OCI-LY7 (cell line): ENCODE measurements at regions not wholly inside any gene's neighbourhood (a gene's known extent, or its start where the extent isn't known, plus 50 kb on each side); places are given as distances from the start of the nearest gene placed in this dataset.
"Not testable (repeated sequence)": the region's sequence is repeated elsewhere in the genome, so short reads cannot be mapped to it uniquely, and the experiment has no call there.

Source experiments
- BruUV-seq: library from RNA; stranded (reverse); fragments of 400-500 nt; replicated peaks from 2 replicates; lab custom pipeline; 2021; lab: Mats Ljungman, UMichigan
- CTCF ChIA-PET: fragments of 300-600 bp; sonication (Branson Sonifier 250); formaldehyde crosslinking; loops from one replicate; lab custom pipeline; 2022; ENCODE audit warnings: antibody characterized with exemption; ENCODE audit not compliant: unreplicated experiment; lab: Charles Lee
- POLR2A ChIA-PET: fragments of 300-600 bp; sonication (Branson Sonifier 250); formaldehyde crosslinking; loops from one replicate; lab custom pipeline; 2022; ENCODE audit warnings: antibody characterized with exemption; lab: Charles Lee
- DNase-seq: peaks from one replicate; pipeline ENCODE4 v3.0.0-alpha.2; 2015; ENCODE audit warnings: low spot score
- H2AFZ ChIP-seq: fragments of 200-600 bp; sonication (generic), shearing (Covaris generic); 2 replicates; pipeline ENCODE4 v1.6.1; 2014; ENCODE audit warnings: mild to moderate bottlenecking, antibody characterized with exemption, low read length, moderate library complexity
- H3K27ac ChIP-seq: fragments of 200-600 bp; sonication (generic); 2 replicates; pipeline ENCODE4 v1.5.1; 2014; ENCODE audit warnings: mixed run types, low read depth, mild to moderate bottlenecking, moderate library complexity, low read length, inconsistent platforms; ENCODE audit not compliant: poor library complexity, severe bottlenecking
- H3K36me3 ChIP-seq: fragments of 200-600 bp; sonication (generic); 2 replicates; pipeline ENCODE4 v1.6.1; 2014; ENCODE audit warnings: mild to moderate bottlenecking, antibody characterized with exemption, low read length, moderate library complexity, mixed read lengths; ENCODE audit not compliant: insufficient read depth
- H3K4me1 ChIP-seq: fragments of 200-600 bp; sonication (generic); 2 replicates; pipeline ENCODE4 v1.5.1; 2014; ENCODE audit warnings: mild to moderate bottlenecking, low read length; ENCODE audit not compliant: insufficient read depth, poor library complexity, severe bottlenecking
- H3K4me2 ChIP-seq: fragments of 200-600 bp; sonication (generic); 2 replicates; pipeline ENCODE4 v1.6.1; 2014; ENCODE audit warnings: mild to moderate bottlenecking, low read length
- H3K4me3 ChIP-seq: fragments of 200-600 bp; sonication (generic); 2 replicates; pipeline ENCODE4 v1.5.1; 2014; ENCODE audit warnings: mild to moderate bottlenecking, low read depth, low read length; ENCODE audit not compliant: poor library complexity, severe bottlenecking
- H3K79me2 ChIP-seq: fragments of 200-600 bp; sonication (generic); 2 replicates; pipeline ENCODE4 v1.6.1; 2016; ENCODE audit warnings: low read depth, mild to moderate bottlenecking, low read length, moderate library complexity, mixed read lengths; ENCODE audit not compliant: insufficient read depth
- H3K9me2 ChIP-seq: fragments of 200-600 bp; sonication (generic); 2 replicates; pipeline ENCODE4 v1.6.1; 2016; ENCODE audit warnings: mild to moderate bottlenecking, low read length, mixed read lengths; ENCODE audit not compliant: insufficient read depth
- H3K9me3 ChIP-seq: fragments of 200-600 bp; sonication (generic); 2 replicates; pipeline ENCODE4 v1.6.1; 2014; ENCODE audit warnings: mild to moderate bottlenecking, mixed run types, low read length, mixed read lengths
- H4K20me1 ChIP-seq: fragments of 200-600 bp; sonication (generic); 2 replicates; pipeline ENCODE4 v1.6.1; 2014; ENCODE audit warnings: mild to moderate bottlenecking, antibody characterized with exemption, low read length, moderate library complexity, mixed read lengths; ENCODE audit not compliant: insufficient read depth
- CTCF ChIP-seq: fragments of 200-600 bp; sonication (generic); conservative IDR thresholded peaks from 2 replicates; pipeline ENCODE4 v1.5.1; 2014; ENCODE audit warnings: mild to moderate bottlenecking, antibody characterized with exemption, low read length, moderate library complexity, mixed read lengths
- EZH2phosphoT487 ChIP-seq: fragments of 200-600 bp; sonication (generic); IDR thresholded peaks from 2 replicates; pipeline ENCODE4 v1.6.1; 2018; ENCODE audit warnings: low read depth, borderline replicate concordance, mild to moderate bottlenecking, mixed run types, antibody characterized with exemption, low read length, moderate library complexity, mixed read lengths
- intact Hi-C: fragments of 100-400 bp; cut with micrococcal nuclease; formaldehyde crosslinking; loops from one replicate; pipeline ENCODE4 v1.10.0; 2022; ENCODE audit not compliant: unreplicated experiment

- Histone ChIP-seq H3K4me2 (no peak overlapping the region), H3K4me1 (peaks cover 39% of the 10 kb centered on the region), H4K20me1 (no peaks in the 10 kb centered on the region), H3K9me3 (no peaks in the 10 kb centered on the region), H3K36me3 (no peaks in the 10 kb centered on the region), H3K4me3 (no peak overlapping the region), H3K9me2 (no peaks in the 10 kb centered on the region), H3K79me2 (no peaks in the 10 kb centered on the region), H2AFZ (no peak overlapping the region), H3K27ac (peak overlapping the region; percentile 65)
- no peak for DNase-seq
- ChIA-PET POLR2A (interaction anchor here (0.6 kb wide), 1 partner anchor 168 kb away, joined by 4 read pairs; no protein-coding TSS in a partner anchor), CTCF (no interaction called here)
- TF ChIP-seq EZH2phosphoT487 (no peak), CTCF (no peak)
- intact Hi-C loops: loop anchor here (2.0 to 5.0 kb wide), 3 partner anchors 20 to 106 kb away; partner anchors contain the start of gene ZFY
- BruUV-seq: no TSS peak
Observed at GRCh38 chrY:3042901-3043300, 107.7 kb downstream of the ZFY start.

- BruUV-seq: no TSS peak
Observed at GRCh38 chrY:3045048-3045447, 109.9 kb downstream of the ZFY start.

GRCh38 chrY:3055496-3055895, 120.3 kb downstream of the ZFY start:
- H3K79me2 ChIP-seq, H4K20me1 ChIP-seq, BruUV-seq, POLR2A ChIA-PET, DNase-seq, CTCF ChIA-PET, intact Hi-C loops, H3K36me3 ChIP-seq, H3K4me3 ChIP-seq, H2AFZ ChIP-seq, H3K9me2 ChIP-seq, H3K9me3 ChIP-seq, H3K27ac ChIP-seq, H3K4me2 ChIP-seq, H3K4me1 ChIP-seq: not testable (repeated sequence)

More at GRCh38 chrY:3045048-3045447, 109.9 kb downstream of the ZFY start:
- Histone ChIP-seq H2AFZ (no peak overlapping the region), H3K4me3 (no peak overlapping the region), H3K27ac (no peak overlapping the region), H3K79me2 (no peaks in the 10 kb centered on the region), H3K9me3 (no peaks in the 10 kb centered on the region), H3K4me2 (no peak overlapping the region), H3K4me1 (peaks cover 39% of the 10 kb centered on the region), H3K9me2 (no peaks in the 10 kb centered on the region), H3K36me3 (no peaks in the 10 kb centered on the region), H4K20me1 (no peaks in the 10 kb centered on the region)
- POLR2A ChIA-PET: interaction anchor here (0.6 kb wide), 1 partner anchor 118 kb away, joined by 4 read pairs; no protein-coding TSS in a partner anchor
- CTCF ChIA-PET: no interaction called here
- intact Hi-C loops: no loop called here
- TF ChIP-seq EZH2phosphoT487 (no peak), CTCF (no peak)
- no peak for DNase-seq

- CTCF ChIA-PET, H3K4me1 ChIP-seq, H3K9me3 ChIP-seq, BruUV-seq, H3K36me3 ChIP-seq, intact Hi-C loops, H3K27ac ChIP-seq, H3K79me2 ChIP-seq, H2AFZ ChIP-seq, H3K9me2 ChIP-seq, DNase-seq, H4K20me1 ChIP-seq, H3K4me3 ChIP-seq, H3K4me2 ChIP-seq: not testable (repeated sequence)
- POLR2A ChIA-PET: interaction anchor here (0.7 kb wide), 1 partner anchor 92 kb away, joined by 3 read pairs; no protein-coding TSS in a partner anchor
Observed at GRCh38 chrY:3058342-3058741, 123.2 kb downstream of the ZFY start.
